ENCODE measurements at regions not wholly inside any gene's neighbourhood (a gene's known extent, or its start where the extent isn't known, plus 50 kb on each side); places are given as distances from the start of the nearest gene placed in this dataset.

- POLR2A ChIA-PET: interaction anchor here (0.6 kb wide), 1 partner anchor 12 kb away, joined by 3 read pairs; no protein-coding TSS in a partner anchor
- CTCF ChIA-PET: interaction anchor here (0.6 to 2.0 kb wide), 2 partner anchors 20 to 103 kb away, joined by 4 to 7 read pairs; no protein-coding TSS in a partner anchor
- TF ChIP-seq PRDM10 (tag by site-specific recombination; IDR thresholded peaks at IDR 0.05) (peak; percentile 71; the same call in 1 of the 2 replicates), ZNF223 (tag by site-specific recombination; IDR thresholded peaks at IDR 0.05) (no peak)
- Histone ChIP-seq H3K27ac (ENCODE audit: extremely low read depth, low read depth, low read length) (no peak overlapping the region), H3K9me3 (ENCODE audit: control insufficient read depth, insufficient read depth, low read depth, low read length) (no peaks in the 10 kb centered on the region), H3K4me1 (ENCODE audit: control insufficient read depth, insufficient read depth, low read length) (peaks cover 9% of the 10 kb centered on the region), H3K36me3 (ENCODE audit: control insufficient read depth in 2 of 2, insufficient read depth in 1 of 2, low read length in 2 of 2) (no peaks in the 10 kb centered on the region), H3K4me3 (ENCODE audit: low read depth, low read length) (no peak overlapping the region)
Measured at GRCh38 chr10:75291805-75292204, 56.0 kb upstream of the COMTD1 start.

GRCh38 chr10:75288140-75288711 is 52.5 kb upstream of the COMTD1 start:
- H3K4me1 ChIP-seq (ENCODE audit: control insufficient read depth, insufficient read depth, low read length): no peaks in the 10 kb centered on the region; the same call in none of the 2 replicates
- ChIA-PET POLR2A (no interaction called here), CTCF (no interaction called here)
- H3K36me3 ChIP-seq (ENCODE audit: control insufficient read depth in 2 of 2, insufficient read depth in 1 of 2, low read length in 2 of 2): no peaks in the 10 kb centered on the region
- TF ChIP-seq PRDM6 (tag by site-specific recombination; IDR thresholded peaks at IDR 0.05) (no peak), BCL6B (tag by site-specific recombination; IDR thresholded peaks at IDR 0.05) (no peak), TRIM28 (IDR thresholded peaks at IDR 0.05; ENCODE audit: borderline replicate concordance, low read length) (0 out of 2 replicates have a peak, but pooled peaks have one; percentile 7), ZNF561 (tag by site-specific recombination; IDR thresholded peaks at IDR 0.05; ENCODE audit: borderline replicate concordance) (no peak)
- H3K4me3 ChIP-seq (ENCODE audit: low read depth, low read length): no peak overlapping the region
- no peak overlapping the region for H3K27ac ChIP-seq (ENCODE audit: extremely low read depth, low read depth, low read length)
- H3K9me3 ChIP-seq (ENCODE audit: control insufficient read depth, insufficient read depth, low read depth, low read length): no peaks in the 10 kb centered on the region

GRCh38 chr10:75287697-75288096 is 51.9 kb upstream of the COMTD1 start:
- no peaks in the 10 kb centered on the region; the same call in none of the 2 replicates for H3K4me1 ChIP-seq (ENCODE audit: control insufficient read depth, insufficient read depth, low read length)
- CTCF ChIA-PET: no interaction called here
- TF ChIP-seq ZNF629 (tag by site-specific recombination; IDR thresholded peaks at IDR 0.05) (peak; percentile 43; the same call in 1 of the 2 replicates), ZNF558 (tag by site-specific recombination; IDR thresholded peaks at IDR 0.05) (peak; percentile 97), YY1 (tag by site-specific recombination; IDR thresholded peaks at IDR 0.05) (no peak), TRIM28 (IDR thresholded peaks at IDR 0.05; ENCODE audit: borderline replicate concordance, low read length) (peak; percentile 97; the same call in 1 of the 2 replicates), ATF2 (tag by site-specific recombination; IDR thresholded peaks at IDR 0.05; ENCODE audit: low read depth) (0 out of 2 replicates have a peak, but pooled peaks have one; percentile 5), SETDB1 (IDR thresholded peaks at IDR 0.05; ENCODE audit: insufficient read length, low read length) (peak; percentile 42), ZNF248 (tag by site-specific recombination; IDR thresholded peaks at IDR 0.05) (no peak), ZBTB17 (tag by site-specific recombination; IDR thresholded peaks at IDR 0.05) (0 out of 2 replicates have a peak, but pooled peaks have one; percentile 22), ZNF350 (tag by site-specific recombination; IDR thresholded peaks at IDR 0.05) (no peak)

More at GRCh38 chr10:75287697-75288096, 51.9 kb upstream of the COMTD1 start:
- Histone ChIP-seq H3K27ac (ENCODE audit: extremely low read depth, low read depth, low read length) (no peak overlapping the region), H3K4me3 (ENCODE audit: low read depth, low read length) (no peak overlapping the region), H3K9me3 (ENCODE audit: control insufficient read depth, insufficient read depth, low read depth, low read length) (no peaks in the 10 kb centered on the region), H3K36me3 (ENCODE audit: control insufficient read depth in 2 of 2, insufficient read depth in 1 of 2, low read length in 2 of 2) (no peaks in the 10 kb centered on the region)
- POLR2A ChIA-PET: interaction anchor here (0.5 kb wide), 1 partner anchor 51 kb away, joined by 3 read pairs; no protein-coding TSS in a partner anchor

Measured in HEK293 (cell line).